Liver (tissue), 8 donors: ENCODE measurements at regions not wholly inside any gene's neighbourhood (a gene's known extent, or its start where the extent isn't known, plus 50 kb on each side); places are given as distances from the start of the nearest gene placed in this dataset.

Experiments used
- DNase-seq: peaks from one replicate; pipeline ENCODE4 v3.0.0-alpha.2; 2017; ENCODE audit warnings: low spot score
- H3K27ac ChIP-seq, 2 donors: one replicate each; pipeline ENCODE4 v1.7.0; 2013; ENCODE audit warnings: inconsistent platforms in 2 of 2, low read length in 2 of 2, control low read depth in 1 of 2, low read depth in 1 of 2, mild to moderate bottlenecking in 1 of 2
- H3K27me3 ChIP-seq, 4 donors: one replicate each; pipeline versions ENCODE4 v1.6.1 to v1.7.0; 2013; ENCODE audit warnings: low read length in 3 of 4, inconsistent platforms in 1 of 4, mild to moderate bottlenecking in 1 of 4, moderate library complexity in 1 of 4; ENCODE audit not compliant: control insufficient read depth in 4 of 4, insufficient read depth in 4 of 4
- H3K36me3 ChIP-seq, 4 donors: one replicate each; pipeline versions ENCODE4 v1.6.1 to v1.7.0; 2013; ENCODE audit warnings: low read length in 3 of 4, mild to moderate bottlenecking in 3 of 4, low read depth in 1 of 4, moderate library complexity in 1 of 4; ENCODE audit not compliant: control insufficient read depth in 4 of 4, insufficient read depth in 3 of 4
- H3K4me1 ChIP-seq, 4 donors: one replicate each; pipeline versions ENCODE4 v1.6.1 to v1.7.0; 2013; ENCODE audit warnings: low read length in 3 of 4, mild to moderate bottlenecking in 3 of 4, moderate library complexity in 1 of 4; ENCODE audit not compliant: control insufficient read depth in 4 of 4, insufficient read depth in 4 of 4
- H3K4me3 ChIP-seq, 3 donors: one replicate each; pipeline versions ENCODE4 v1.6.1 to v1.7.0; 2013; ENCODE audit warnings: low read length in 3 of 3, control low read depth in 1 of 3, low read depth in 1 of 3, mild to moderate bottlenecking in 1 of 3
- H3K9ac ChIP-seq, 2 donors: one replicate each; pipeline ENCODE4 v1.7.0; 2013; ENCODE audit warnings: low read length in 2 of 2, mild to moderate bottlenecking in 2 of 2, moderate library complexity in 2 of 2, control low read depth in 1 of 2, low read depth in 1 of 2
- H3K9me3 ChIP-seq, 4 donors: one replicate each; pipeline versions ENCODE4 v1.6.1 to v1.7.0; 2013; ENCODE audit warnings: low read length in 3 of 4; ENCODE audit not compliant: control insufficient read depth in 4 of 4
- ATF3 ChIP-seq: IDR thresholded peaks from 2 replicates; pipeline ENCODE4 v1.6.1; 2016; ENCODE audit warnings: antibody characterized with exemption
- CTCF ChIP-seq: fragments of 150-350 bp; IDR thresholded peaks from 2 replicates; pipeline ENCODE4 v1.5.1; 2017; ENCODE audit warnings: improper control_type of control experiment, low read depth, low read length; ENCODE audit not compliant: missing input control
- EGR1 ChIP-seq, 2 donors: IDR thresholded peaks; 2 replicates each; pipeline ENCODE4 v1.6.1; 2016 to 2018; ENCODE audit warnings: antibody characterized with exemption in 2 of 2, low read depth in 2 of 2
- FOXA1 ChIP-seq: IDR thresholded peaks from 2 replicates; pipeline ENCODE4 v1.6.1; 2016; ENCODE audit warnings: antibody characterized with exemption
- FOXA2 ChIP-seq: IDR thresholded peaks from 2 replicates; pipeline ENCODE4 v1.6.1; 2016; ENCODE audit warnings: antibody characterized with exemption
- GABPA ChIP-seq, 2 donors: IDR thresholded peaks in 1 of 2; conservative IDR thresholded peaks in 1 of 2; 2 replicates each; pipeline ENCODE4 v1.6.1; 2016; ENCODE audit warnings: antibody characterized with exemption in 2 of 2, mild to moderate bottlenecking in 1 of 2, moderate library complexity in 1 of 2
- HNF4A ChIP-seq, 2 donors: conservative IDR thresholded peaks; 2 replicates each; pipeline ENCODE4 v1.6.1; 2016; ENCODE audit warnings: antibody characterized with exemption in 2 of 2, mild to moderate bottlenecking in 2 of 2
- HNF4G ChIP-seq: IDR thresholded peaks from 2 replicates; pipeline ENCODE4 v1.6.1; 2016; ENCODE audit warnings: antibody characterized with exemption
- JUND ChIP-seq, 2 donors: IDR thresholded peaks; 2 replicates each; pipeline ENCODE4 v1.6.1; 2016; ENCODE audit warnings: antibody characterized with exemption in 2 of 2
- MAX ChIP-seq: IDR thresholded peaks from 2 replicates; pipeline ENCODE4 v1.6.1; 2016; ENCODE audit warnings: antibody characterized with exemption
- NR2F2 ChIP-seq: IDR thresholded peaks from 2 replicates; pipeline ENCODE4 v1.6.1; 2016; ENCODE audit warnings: antibody characterized with exemption
- RAD21 ChIP-seq, 2 donors: IDR thresholded peaks; 2 replicates each; pipeline ENCODE4 v1.6.1; 2016; ENCODE audit warnings: antibody characterized with exemption in 2 of 2, mild to moderate bottlenecking in 2 of 2
- RXRA ChIP-seq, 2 donors: IDR thresholded peaks; 2 replicates each; pipeline ENCODE4 v1.6.1; 2017 to 2018; ENCODE audit warnings: antibody characterized with exemption in 2 of 2, mild to moderate bottlenecking in 1 of 2
- SP1 ChIP-seq: IDR thresholded peaks from 2 replicates; pipeline ENCODE4 v1.6.1; 2018; ENCODE audit warnings: antibody characterized with exemption, mild to moderate bottlenecking
- TAF1 ChIP-seq: conservative IDR thresholded peaks from 2 replicates; pipeline ENCODE4 v1.6.1; 2016; ENCODE audit warnings: antibody characterized with exemption, mild to moderate bottlenecking
- YY1 ChIP-seq: IDR thresholded peaks from 2 replicates; pipeline ENCODE4 v1.6.1; 2016; ENCODE audit warnings: antibody characterized with exemption, mild to moderate bottlenecking
- ZBTB33 ChIP-seq: IDR thresholded peaks from 2 replicates; pipeline ENCODE4 v1.6.1; 2016; ENCODE audit warnings: antibody characterized with exemption
- WGBS: extraction: QIAGEN DNeasy Blood & Tissue Kit; methylation state at CpG from one replicate; pipeline ENCODE4 v1.1.7; 2013; 5-methylcytosine and 5-hydroxymethylcytosine counted together
- donor health status: healthy.
- donor health status: healthy.
- donor health status: healthy.
- donor health status: healthy.
- donor health status: healthy.

- no peak for TF ChIP-seq FOXA2
- TF ChIP-seq SP1: no peak
- no peak for TF ChIP-seq EGR1 (IDR thresholded peaks at IDR 0.05; ENCODE audit: low read depth in 2 of 2)
These were observed 59.6 kb upstream of the GALNT9 start (continued) for GRCh38 chr12:132389026-132389425.

GRCh38 chr12:132388379-132389015 is 59.1 kb upstream of the GALNT9 start:
- Histone ChIP-seq H3K27me3 (peaks cover 0 to 3% (median 2%) of the 10 kb centered on the region in 4 donors), H3K36me3 (no peaks in the 10 kb centered on the region), H3K27ac (no peak overlapping the region), H3K4me3 (no peak overlapping the region), H3K9ac (no peak overlapping the region), H3K4me1 (no peaks in the 10 kb centered on the region), H3K9me3 (no peaks in the 10 kb centered on the region)
- DNase-seq: no peak
- WGBS: 65% methylated on average over 13 of the region's 13 CpGs
- TF ChIP-seq TAF1 (no peak), NR2F2 (no peak), HNF4G (no peak), GABPA (IDR thresholded peaks at IDR 0.05 in 1 of 2, conservative IDR thresholded peaks at IDR 0.05 in 1 of 2) (no peak), ATF3 (no peak), SP1 (no peak), RAD21 (IDR thresholded peaks at IDR 0.05) (no peak), ZBTB33 (no peak), JUND (IDR thresholded peaks at IDR 0.05) (no peak), RXRA (IDR thresholded peaks at IDR 0.05) (no peak), YY1 (no peak), HNF4A (conservative IDR thresholded peaks at IDR 0.05) (no peak), FOXA2 (no peak), FOXA1 (no peak), MAX (no peak), CTCF (no peak), EGR1 (IDR thresholded peaks at IDR 0.05; ENCODE audit: low read depth in 2 of 2) (no peak)

- no peak for DNase-seq
- WGBS: 69% methylated on average over 30 of the region's 30 CpGs
- TF ChIP-seq TAF1: no peak
- TF ChIP-seq RXRA (IDR thresholded peaks at IDR 0.05): no peak
- H3K27me3 ChIP-seq: peaks cover 0 to 4% (median 2%) of the 10 kb centered on the region in 4 donors
- H3K4me1 ChIP-seq: no peaks in the 10 kb centered on the region
- H3K36me3 ChIP-seq: no peaks in the 10 kb centered on the region
- H3K9ac ChIP-seq: no peak overlapping the region
- H3K4me3 ChIP-seq: no peak overlapping the region
- no peak overlapping the region for H3K27ac ChIP-seq
- H3K9me3 ChIP-seq: no peaks in the 10 kb centered on the region
These were observed 57.6 kb upstream of the GALNT9 start for GRCh38 chr12:132386926-132387497.
